ENCODE measurements at regions not wholly inside any gene's neighbourhood (a gene's known extent, or its start where the extent isn't known, plus 50 kb on each side); places are given as distances from the start of the nearest gene placed in this dataset.
"Not testable (repeated sequence)": the region's sequence is repeated elsewhere in the genome, so short reads cannot be mapped to it uniquely, and the experiment has no call there.

DNA sequence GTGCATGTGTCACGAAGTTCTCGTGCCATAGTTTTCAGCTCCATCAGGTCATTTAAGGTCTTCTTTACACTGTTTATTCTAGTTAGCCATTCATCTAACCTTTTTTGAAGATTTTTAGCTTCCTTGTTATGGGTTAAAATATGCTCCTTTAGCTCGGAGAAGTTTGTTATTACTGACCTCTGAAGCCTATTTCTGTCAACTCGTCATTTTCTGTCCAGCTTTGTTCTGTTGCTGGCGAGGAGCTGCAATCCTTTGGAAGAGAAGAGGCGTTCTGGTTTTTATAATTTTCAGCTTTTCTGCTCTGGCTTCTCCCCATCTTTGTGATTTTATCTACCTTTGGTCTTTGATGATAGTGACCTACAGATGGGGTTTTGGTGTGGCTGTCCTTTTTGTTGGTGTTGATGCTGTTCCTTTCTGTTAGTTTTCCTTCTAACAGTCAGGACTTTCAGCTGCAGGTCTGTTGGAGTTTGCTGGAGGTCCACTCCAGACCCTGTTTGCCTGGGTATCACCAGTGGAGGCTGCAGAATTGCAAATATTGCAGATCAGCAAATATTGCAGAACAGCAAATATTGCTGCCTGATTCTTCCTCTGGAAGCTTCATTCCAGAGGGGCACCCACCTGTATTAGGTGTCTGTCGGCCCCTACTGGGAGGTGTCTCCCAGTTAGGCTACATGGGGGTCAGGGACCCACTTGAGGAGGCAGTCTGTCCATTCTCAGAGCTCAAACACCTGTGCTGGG, 157.7 kb upstream of the ITGA6 start:
- H3K9me3 ChIP-seq (ENCODE audit: control insufficient read depth in 1 of 2, insufficient read depth in 1 of 2, low read depth in 1 of 2, low read length in 2 of 2); H3K9me2 ChIP-seq (ENCODE audit: insufficient read depth); H3K36me3 ChIP-seq (ENCODE audit: control insufficient read depth in 1 of 2, insufficient read depth in 2 of 2, low read length in 2 of 2); BruUV-seq (replicated peaks); H3K79me2 ChIP-seq (ENCODE audit: insufficient read depth, low read length); H3K4me2 ChIP-seq (ENCODE audit: low read length); H3K9ac ChIP-seq (ENCODE audit: low read length); H3K4me3 ChIP-seq (replicated peaks in 1 of 2; ENCODE audit: low read depth in 1 of 2, low read length in 2 of 2); intact Hi-C loops (cut with micrococcal nuclease); H4K20me1 ChIP-seq (ENCODE audit: insufficient read depth); DNase-seq (ENCODE audit: low read depth, low spot score); H3K4me1 ChIP-seq (ENCODE audit: control insufficient read depth in 1 of 2, insufficient read depth in 2 of 2, low read length in 2 of 2); H3K27ac ChIP-seq (ENCODE audit: low read depth, low read length); H3K27me3 ChIP-seq (ENCODE audit: insufficient read depth, low read length); H2AFZ ChIP-seq (ENCODE audit: low read depth, low read length, poor library complexity, severe bottlenecking); ATAC-seq; CTCF ChIA-PET; RAD21 ChIA-PET (ENCODE audit: low non-redundant PET in 1 of 2, low total read pairs in 2 of 2, uncharacterized antibody in 2 of 2, unreplicated experiment in 2 of 2): not testable (repeated sequence)
- POLR2A ChIA-PET, result interaction anchor here (1.1 kb wide), 1 partner anchor 15 kb away, joined by 3 read pairs; no protein-coding TSS in a partner anchor

DNA sequence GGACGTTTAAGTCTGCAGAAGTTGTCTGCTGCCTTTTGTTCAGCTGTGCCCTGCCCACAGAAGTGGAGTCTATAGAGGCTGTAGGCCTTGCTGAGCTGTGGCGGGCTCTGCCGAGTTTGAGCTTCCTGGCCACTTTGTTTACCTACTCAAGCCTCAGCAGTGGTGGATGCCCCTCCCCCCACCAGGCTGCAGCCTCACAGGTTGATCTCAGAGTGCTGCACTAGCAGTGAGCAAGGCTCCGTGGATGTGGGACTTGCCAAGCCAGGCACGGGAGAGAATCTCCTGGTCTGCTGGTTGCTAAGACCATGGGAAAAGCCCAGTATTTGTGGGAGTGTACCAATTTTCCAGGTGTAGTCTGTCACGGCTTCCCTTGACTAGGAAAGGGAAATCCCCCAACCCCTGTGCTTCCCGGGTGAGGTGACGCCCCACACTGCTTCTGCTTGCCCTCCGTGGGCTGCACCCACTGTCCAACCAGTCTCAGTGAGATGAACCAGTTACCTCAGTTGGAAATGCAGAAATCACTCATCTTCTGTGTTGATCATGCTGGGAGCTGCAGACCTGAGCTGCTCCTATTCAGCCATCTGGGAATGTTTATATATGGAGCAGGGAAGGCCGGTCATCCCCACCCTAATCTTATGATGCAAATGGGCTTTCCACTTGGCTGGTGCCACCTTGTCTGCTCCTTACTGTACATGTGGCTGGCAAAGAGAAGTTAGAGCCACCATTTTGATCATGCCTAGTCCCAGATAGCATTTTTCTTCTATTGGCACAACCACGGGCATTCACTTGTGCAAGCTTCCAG, 156.9 kb upstream of the ITGA6 start:
- H2AFZ ChIP-seq (ENCODE audit: low read depth, low read length, poor library complexity, severe bottlenecking), result no peak overlapping the region
- ChIA-PET RAD21 (ENCODE audit: low non-redundant PET in 1 of 2, low total read pairs in 2 of 2, uncharacterized antibody in 2 of 2, unreplicated experiment in 2 of 2) (no interaction called here), POLR2A (no interaction called here), CTCF (no interaction called here)
- H3K4me2 ChIP-seq (ENCODE audit: low read length), result no peak overlapping the region
- no peaks in the 10 kb centered on the region for H3K27me3 ChIP-seq (ENCODE audit: insufficient read depth, low read length)
- no peaks in the 10 kb centered on the region for H3K9me3 ChIP-seq (ENCODE audit: control insufficient read depth in 1 of 2, insufficient read depth in 1 of 2, low read depth in 1 of 2, low read length in 2 of 2)
- H3K27ac ChIP-seq (ENCODE audit: low read depth, low read length), result no peak overlapping the region
- no peak for DNase-seq (ENCODE audit: low read depth, low spot score)
- no peaks in the 10 kb centered on the region for H4K20me1 ChIP-seq (ENCODE audit: insufficient read depth)
- no peak for ATAC-seq
- no peak overlapping the region for H3K4me3 ChIP-seq (replicated peaks in 1 of 2; ENCODE audit: low read depth in 1 of 2, low read length in 2 of 2)
- H3K9me2 ChIP-seq (ENCODE audit: insufficient read depth), result no peaks in the 10 kb centered on the region
- TF ChIP-seq FOSL1 (IDR thresholded peaks at IDR 0.05; ENCODE audit: low read depth) (no peak), SP1 (IDR thresholded peaks at IDR 0.05; ENCODE audit: low read depth) (no peak), ZNF274 (IDR thresholded peaks at IDR 0.05; ENCODE audit: low read depth, low read length) (no peak), SRF (IDR thresholded peaks at IDR 0.05; ENCODE audit: low read depth) (no peak), TCF7L2 (IDR thresholded peaks at IDR 0.05; ENCODE audit: borderline replicate concordance, extremely low read depth, insufficient read depth, insufficient read length) (no peak), REST (IDR thresholded peaks at IDR 0.05; ENCODE audit: low read depth) (no peak), CBX3 (IDR thresholded peaks at IDR 0.05; ENCODE audit: low read depth) (no peak), EGR1 (IDR thresholded peaks at IDR 0.05; ENCODE audit: low read depth) (no peak), SIN3A (IDR thresholded peaks at IDR 0.05; ENCODE audit: low read depth) (no peak)
- TF ChIP-seq, protein P1, sequence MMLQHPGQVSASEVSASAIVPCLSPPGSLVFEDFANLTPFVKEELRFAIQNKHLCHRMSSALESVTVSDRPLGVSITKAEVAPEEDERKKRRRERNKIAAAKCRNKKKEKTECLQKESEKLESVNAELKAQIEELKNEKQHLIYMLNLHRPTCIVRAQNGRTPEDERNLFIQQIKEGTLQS (IDR thresholded peaks at IDR 0.05), result no peak
- BruUV-seq (replicated peaks), result no TSS peak
- H3K79me2 ChIP-seq (ENCODE audit: insufficient read depth, low read length), result no peaks in the 10 kb centered on the region
- H3K9ac ChIP-seq (ENCODE audit: low read length), result no peak overlapping the region
- intact Hi-C loops (cut with micrococcal nuclease), result no loop called here
- H3K4me1 ChIP-seq (ENCODE audit: control insufficient read depth in 1 of 2, insufficient read depth in 2 of 2, low read length in 2 of 2), result no peaks in the 10 kb centered on the region
- no peaks in the 10 kb centered on the region for H3K36me3 ChIP-seq (ENCODE audit: control insufficient read depth in 1 of 2, insufficient read depth in 2 of 2, low read length in 2 of 2)

All from HCT116 (cell line).